ENCODE measurements at regions not wholly inside any gene's neighbourhood (a gene's known extent, or its start where the extent isn't known, plus 50 kb on each side); places are given as distances from the start of the nearest gene placed in this dataset.
"Not testable (repeated sequence)": the region's sequence is repeated elsewhere in the genome, so short reads cannot be mapped to it uniquely, and the experiment has no call there.

DNA sequence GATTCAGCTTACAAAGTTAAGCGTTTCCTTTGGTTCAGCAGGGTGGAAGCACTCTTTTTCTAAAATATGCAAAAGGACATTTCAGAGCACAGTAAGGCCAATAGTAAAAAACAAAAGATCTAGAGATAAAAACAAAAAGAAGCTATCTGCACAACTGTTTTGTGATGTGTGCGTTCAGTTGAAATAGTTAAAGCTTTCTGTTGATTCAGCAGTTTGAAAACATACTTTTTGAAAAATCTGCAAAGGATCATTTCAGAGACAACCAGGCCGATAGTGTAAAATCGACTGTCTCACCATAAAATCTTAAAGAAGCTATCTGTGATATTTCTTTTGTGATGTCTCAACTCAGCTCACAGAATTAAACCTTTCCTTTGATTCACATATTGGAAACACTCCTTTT, 300.0 kb upstream of the ALG10B start:
- DNase-seq, result no peak

DNA sequence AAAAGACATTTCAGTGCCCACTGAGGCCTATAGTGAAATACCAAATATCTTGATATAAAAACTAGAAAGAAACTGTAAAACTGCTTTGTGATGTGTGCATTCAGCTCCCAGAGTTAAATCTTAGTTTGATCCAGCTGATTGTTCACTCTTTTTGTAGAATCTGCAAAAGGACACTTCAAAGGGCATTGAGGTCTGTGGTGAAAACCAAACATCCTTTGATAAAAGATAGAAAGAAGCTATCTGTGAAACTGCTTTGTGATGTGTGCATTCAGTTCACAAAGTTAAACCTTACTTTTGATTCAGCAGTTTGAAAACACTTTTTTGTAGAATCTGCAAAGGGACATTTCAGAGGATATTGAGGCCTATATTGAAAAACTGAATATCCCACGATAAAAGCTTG, 290.7 kb upstream of the ALG10B start:
- DNase-seq, result no peak

DNA sequence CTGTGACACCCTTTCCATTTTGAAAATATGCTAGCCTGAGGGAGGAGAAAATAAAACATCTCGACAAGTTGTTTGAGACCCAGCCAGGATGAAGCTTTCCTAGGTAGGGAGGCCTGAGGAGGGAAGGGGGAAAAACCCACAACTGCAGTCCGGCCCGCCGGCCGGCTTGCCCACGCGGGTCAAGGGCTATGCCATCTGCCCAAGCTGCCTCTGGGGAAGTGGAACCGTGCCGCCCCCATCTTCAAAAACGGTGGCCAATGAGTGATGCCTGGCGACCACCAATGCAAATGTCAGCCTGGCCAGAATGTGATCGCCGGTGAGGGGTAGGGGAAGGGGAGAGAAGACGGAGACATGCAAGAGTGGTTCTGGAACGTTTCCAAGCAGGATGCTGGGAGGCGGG, 263.5 kb upstream of the ALG10B start:
- DNase-seq, result no peak

- DNase-seq, result peak in 1 of 51 donors; percentile 1
Measured at GRCh38 chr12:38053655-38054464, 262.7 kb upstream of the ALG10B start.

- DNase-seq, result no peak
Measured at GRCh38 chr12:38056701-38057689, 259.6 kb upstream of the ALG10B start.

DNA sequence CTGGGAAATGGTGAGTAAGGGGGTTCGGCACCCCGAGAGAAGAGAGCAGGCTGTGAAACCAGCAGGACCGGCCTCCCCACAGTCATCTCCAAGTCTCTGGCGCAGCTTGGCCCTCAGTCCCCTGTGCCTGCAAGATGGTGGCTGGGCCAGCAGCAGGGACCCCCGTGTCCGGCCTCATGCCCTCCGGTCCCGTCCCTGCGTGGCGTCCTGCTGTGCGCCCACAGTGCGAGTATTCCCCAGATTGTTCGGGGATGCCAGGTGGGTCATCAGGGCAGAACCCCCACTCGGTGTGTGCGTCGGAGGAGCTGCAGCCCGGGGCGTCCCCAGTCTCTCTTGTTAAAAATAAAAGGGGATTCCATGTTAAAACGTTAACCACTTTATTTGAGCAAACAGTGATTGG, 216.9 kb upstream of the ALG10B start:
- DNase-seq, result no peak

- no peak for DNase-seq
Measured at GRCh38 chr12:38101753-38102152, 214.8 kb upstream of the ALG10B start.

DNA sequence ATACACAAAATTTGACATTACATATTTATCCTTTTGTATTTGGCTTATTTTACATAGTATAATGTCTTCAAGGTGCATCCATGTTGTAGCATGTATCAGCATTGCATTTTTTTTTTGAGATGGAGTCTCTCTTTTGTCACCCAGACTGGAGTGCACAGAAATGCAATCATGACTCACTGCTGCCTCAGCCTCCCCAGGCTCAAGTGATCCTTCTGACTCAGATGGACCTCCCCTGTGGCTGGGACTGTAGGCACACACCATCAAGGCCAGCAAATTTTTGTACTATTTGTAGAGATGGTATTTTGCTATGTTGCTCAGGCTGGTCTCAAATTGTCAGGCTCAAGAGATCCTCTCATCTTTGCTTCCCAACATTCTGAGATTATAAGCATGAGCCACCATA, 214.4 kb upstream of the ALG10B start:
- DNase-seq, result peak in 1 of 51 donors; percentile 2

DNA sequence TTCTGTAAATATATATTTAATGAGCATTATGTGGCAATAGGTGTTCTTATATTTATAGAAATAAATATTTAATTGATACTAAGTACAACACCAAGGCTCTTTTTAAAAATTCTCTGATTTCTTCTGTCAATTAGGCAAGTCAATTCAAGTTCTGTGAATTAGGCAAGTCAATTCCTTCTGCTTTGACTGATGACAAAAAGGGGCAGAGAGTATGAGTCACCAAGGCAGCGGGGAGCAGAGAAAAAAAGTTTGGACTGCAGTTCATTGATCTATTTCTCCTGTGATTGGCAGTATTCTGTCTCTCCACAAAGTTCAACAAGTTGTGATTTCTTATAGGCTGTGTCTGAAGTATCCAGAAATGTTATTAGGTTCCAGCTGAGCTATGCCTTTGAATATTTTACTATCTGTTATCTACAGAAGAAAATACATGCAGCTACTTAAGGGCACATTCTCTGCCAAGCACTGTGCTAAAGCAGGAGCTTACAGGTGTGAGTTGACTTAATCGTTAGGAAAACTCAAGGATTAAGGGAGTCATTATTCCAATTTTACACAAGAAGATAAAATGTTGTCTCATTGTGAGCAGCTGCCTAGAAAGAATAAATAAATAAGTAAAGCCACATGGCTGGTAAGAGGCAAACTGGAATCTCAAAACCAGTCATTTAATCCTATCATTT, 206.4 kb upstream of the ALG10B start:
- DNase-seq, result no peak

- no peak for DNase-seq
Measured at GRCh38 chr12:38113991-38114390, 202.6 kb upstream of the ALG10B start.

- no peak for DNase-seq
Measured at GRCh38 chr12:38116968-38117367, 199.6 kb upstream of the ALG10B start.

DNA sequence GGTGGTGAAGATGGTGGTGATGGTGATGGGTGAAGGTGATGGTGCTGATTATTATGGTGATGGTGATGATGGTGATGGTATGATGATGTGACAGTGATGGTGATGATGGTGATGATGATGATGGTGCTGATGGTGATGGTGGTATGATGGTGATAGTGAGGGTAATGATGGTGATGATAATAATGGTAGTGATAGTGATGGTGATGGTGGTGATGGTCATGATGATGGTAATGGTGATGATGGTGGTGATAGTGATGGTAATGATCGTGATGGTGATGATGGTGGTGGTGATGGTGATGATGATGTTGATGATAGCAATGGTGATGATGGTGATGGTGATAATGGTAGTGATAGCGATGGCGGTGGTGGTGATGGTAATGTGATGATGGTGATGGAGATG, 197.9 kb upstream of the ALG10B start:
- DNase-seq, result no peak

DNA sequence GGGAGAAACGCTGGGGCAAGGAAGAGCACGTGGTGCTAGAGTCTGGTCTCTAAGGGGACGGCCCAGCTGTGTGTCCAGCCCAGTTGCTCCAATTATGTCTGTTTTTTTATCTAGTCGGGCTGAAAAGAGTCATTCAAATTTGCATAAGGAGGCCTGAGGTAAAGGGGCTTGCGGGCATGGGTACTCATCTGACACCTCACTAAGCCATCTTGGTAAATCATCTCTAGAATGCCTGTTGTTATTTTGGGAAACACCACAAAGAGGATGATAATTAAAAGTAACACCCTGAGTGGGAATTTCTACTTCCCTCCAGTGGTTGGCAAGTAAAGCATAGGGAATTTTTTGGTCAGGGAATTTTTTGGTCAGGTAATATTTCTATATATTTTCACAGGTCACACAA, 196.1 kb upstream of the ALG10B start:
- DNase-seq, result no peak

DNA sequence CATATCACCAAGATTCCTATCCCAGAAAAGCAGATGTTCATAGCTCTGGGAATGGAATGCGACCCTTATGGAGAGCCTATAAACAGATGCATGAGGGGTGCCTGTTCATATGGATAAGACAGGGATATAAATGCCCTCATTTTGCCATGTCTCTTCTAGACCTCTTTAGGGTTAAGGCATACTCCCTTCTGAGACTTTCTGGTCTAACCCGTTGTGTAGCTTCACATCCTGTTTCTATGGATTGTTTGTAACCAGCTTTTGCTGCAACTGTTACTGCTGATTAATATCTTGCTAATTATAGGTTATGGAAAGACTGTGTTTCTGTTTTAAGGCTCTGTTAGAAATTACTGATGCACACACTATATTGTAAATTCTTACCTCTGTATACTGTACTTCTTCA, 193.5 kb upstream of the ALG10B start:
- DNase-seq, result not testable (repeated sequence)

GRCh38 chr12:38123566-38124246, 192.9 kb upstream of the ALG10B start:
- no peak for DNase-seq

GRCh38 chr12:38124247-38125012, 192.1 kb upstream of the ALG10B start:
- no peak for DNase-seq

DNA sequence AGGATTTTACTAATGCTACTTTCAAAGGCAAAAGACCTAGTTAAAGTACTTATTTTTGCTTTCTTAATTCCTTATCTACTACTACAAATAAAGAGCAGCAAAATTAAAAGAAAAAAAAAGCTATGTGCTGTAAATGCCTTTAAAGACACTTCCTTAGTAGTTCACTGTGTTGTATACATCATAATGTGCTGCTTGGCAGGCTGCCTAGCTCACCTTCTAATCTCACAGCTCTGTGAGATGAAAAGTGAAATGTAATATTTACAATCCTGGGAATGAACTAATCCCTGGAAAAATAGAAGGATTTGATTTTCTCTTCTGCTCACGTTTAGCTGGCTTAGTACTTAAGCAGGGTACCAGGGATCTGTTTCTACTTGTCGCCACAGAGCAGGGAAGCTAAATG, 184.4 kb upstream of the ALG10B start:
- DNase-seq, result no peak

- DNase-seq, result no peak
Measured at GRCh38 chr12:38137287-38137686, 179.3 kb upstream of the ALG10B start.

DNA sequence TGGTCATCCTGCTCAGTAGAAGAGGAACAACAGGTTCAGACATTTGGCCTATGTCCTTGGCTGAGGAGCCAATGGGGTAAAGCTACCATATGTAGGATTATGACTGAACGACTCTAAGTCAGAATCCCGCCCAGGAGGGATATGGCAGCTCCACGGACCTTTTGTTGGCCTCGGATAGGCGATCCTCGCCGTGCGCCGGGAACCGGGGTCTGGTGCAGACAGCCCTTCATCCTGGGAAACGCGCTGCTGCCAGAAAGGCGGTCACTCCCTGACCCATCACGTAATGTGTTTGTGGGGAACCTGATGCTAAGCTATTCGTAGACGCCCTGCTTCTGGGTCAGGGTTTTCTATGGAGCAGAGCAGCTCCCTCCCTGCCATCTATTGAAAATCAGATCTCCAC, 178.9 kb upstream of the ALG10B start:
- no peak for DNase-seq
